ENCODE measurements at regions not wholly inside any gene's neighbourhood (a gene's known extent, or its start where the extent isn't known, plus 50 kb on each side); places are given as distances from the start of the nearest gene placed in this dataset.
"Not testable (repeated sequence)": the region's sequence is repeated elsewhere in the genome, so short reads cannot be mapped to it uniquely, and the experiment has no call there.

- Histone ChIP-seq H3K4me1 (ENCODE audit: low read length) (no peaks in the 10 kb centered on the region), H3K9me3 (ENCODE audit: low read length) (no peaks in the 10 kb centered on the region), H2AFZ (ENCODE audit: low read length) (no peak overlapping the region), H3K4me2 (ENCODE audit: low read depth, low read length, poor library complexity, severe bottlenecking) (no peak overlapping the region), H3K27me3 (ENCODE audit: low read length) (no peaks in the 10 kb centered on the region), H4K20me1 (ENCODE audit: insufficient read depth, low read depth, low read length) (no peaks in the 10 kb centered on the region), H3K9me2 (replicated peaks; ENCODE audit: insufficient read depth, low read length) (no peaks in the 10 kb centered on the region), H3K36me3 (ENCODE audit: insufficient read depth, low read length) (no peaks in the 10 kb centered on the region), H3K4me3 (ENCODE audit: low read length) (no peak overlapping the region), H3K27ac (ENCODE audit: low read length) (no peak overlapping the region), H3K79me2 (ENCODE audit: low read length) (no peaks in the 10 kb centered on the region), H3K9ac (ENCODE audit: low read length) (no peak overlapping the region)
- no peak for DNase-seq
Measured at GRCh38 chr9:87013490-87013889, 66.2 kb upstream of the GAS1 start.

GRCh38 chr9:87014436-87014835 is 67.1 kb upstream of the GAS1 start:
- no peaks in the 10 kb centered on the region for H3K27me3 ChIP-seq (ENCODE audit: low read length)
- no peak overlapping the region for H3K4me2 ChIP-seq (ENCODE audit: low read depth, low read length, poor library complexity, severe bottlenecking)
- no peak overlapping the region for H3K27ac ChIP-seq (ENCODE audit: low read length)
- H3K36me3 ChIP-seq (ENCODE audit: insufficient read depth, low read length), result no peaks in the 10 kb centered on the region
- H3K9me2 ChIP-seq (replicated peaks; ENCODE audit: insufficient read depth, low read length), result no peaks in the 10 kb centered on the region
- H2AFZ ChIP-seq (ENCODE audit: low read length), result no peak overlapping the region
- H4K20me1 ChIP-seq (ENCODE audit: insufficient read depth, low read depth, low read length), result no peaks in the 10 kb centered on the region
- no peaks in the 10 kb centered on the region for H3K79me2 ChIP-seq (ENCODE audit: low read length)
- no peak overlapping the region for H3K9ac ChIP-seq (ENCODE audit: low read length)
- no peaks in the 10 kb centered on the region for H3K9me3 ChIP-seq (ENCODE audit: low read length)
- H3K4me3 ChIP-seq (ENCODE audit: low read length), result no peak overlapping the region
- no peaks in the 10 kb centered on the region for H3K4me1 ChIP-seq (ENCODE audit: low read length)
- no peak for DNase-seq

- Histone ChIP-seq H3K27ac (ENCODE audit: low read length) (no peak overlapping the region), H3K9ac (ENCODE audit: low read length) (no peak overlapping the region), H3K27me3 (ENCODE audit: low read length) (no peaks in the 10 kb centered on the region), H3K4me1 (ENCODE audit: low read length) (no peaks in the 10 kb centered on the region), H3K9me3 (ENCODE audit: low read length) (no peaks in the 10 kb centered on the region), H3K79me2 (ENCODE audit: low read length) (no peaks in the 10 kb centered on the region), H3K9me2 (replicated peaks; ENCODE audit: insufficient read depth, low read length) (no peaks in the 10 kb centered on the region), H3K4me3 (ENCODE audit: low read length) (no peak overlapping the region), H3K36me3 (ENCODE audit: insufficient read depth, low read length) (no peaks in the 10 kb centered on the region), H3K4me2 (ENCODE audit: low read depth, low read length, poor library complexity, severe bottlenecking) (no peak overlapping the region), H2AFZ (ENCODE audit: low read length) (no peak overlapping the region), H4K20me1 (ENCODE audit: insufficient read depth, low read depth, low read length) (no peaks in the 10 kb centered on the region)
- DNase-seq, result no peak
Measured at GRCh38 chr9:87016681-87017080, 69.4 kb upstream of the GAS1 start.

- Histone ChIP-seq H3K27ac (ENCODE audit: low read length) (no peak overlapping the region), H3K27me3 (ENCODE audit: low read length) (no peaks in the 10 kb centered on the region), H2AFZ (ENCODE audit: low read length) (no peak overlapping the region), H3K79me2 (ENCODE audit: low read length) (no peaks in the 10 kb centered on the region), H3K36me3 (ENCODE audit: insufficient read depth, low read length) (no peaks in the 10 kb centered on the region), H3K9ac (ENCODE audit: low read length) (no peak overlapping the region), H3K9me2 (replicated peaks; ENCODE audit: insufficient read depth, low read length) (no peaks in the 10 kb centered on the region), H3K4me3 (ENCODE audit: low read length) (no peak overlapping the region), H3K9me3 (ENCODE audit: low read length) (no peaks in the 10 kb centered on the region), H3K4me1 (ENCODE audit: low read length) (no peaks in the 10 kb centered on the region), H4K20me1 (ENCODE audit: insufficient read depth, low read depth, low read length) (no peaks in the 10 kb centered on the region), H3K4me2 (ENCODE audit: low read depth, low read length, poor library complexity, severe bottlenecking) (no peak overlapping the region)
- DNase-seq, result no peak
Measured at GRCh38 chr9:87020169-87020950, 73.1 kb upstream of the GAS1 start.

- no peaks in the 10 kb centered on the region for H3K36me3 ChIP-seq (ENCODE audit: insufficient read depth, low read length)
- H3K4me3 ChIP-seq (ENCODE audit: low read length), result no peak overlapping the region
- H3K27ac ChIP-seq (ENCODE audit: low read length), result no peak overlapping the region
- H3K79me2 ChIP-seq (ENCODE audit: low read length), result no peaks in the 10 kb centered on the region
- H3K9ac ChIP-seq (ENCODE audit: low read length), result no peak overlapping the region
- H2AFZ ChIP-seq (ENCODE audit: low read length), result no peak overlapping the region
- no peaks in the 10 kb centered on the region for H3K9me3 ChIP-seq (ENCODE audit: low read length)
- H4K20me1 ChIP-seq (ENCODE audit: insufficient read depth, low read depth, low read length), result no peaks in the 10 kb centered on the region
- no peak for DNase-seq
- H3K27me3 ChIP-seq (ENCODE audit: low read length), result no peaks in the 10 kb centered on the region
- H3K9me2 ChIP-seq (replicated peaks; ENCODE audit: insufficient read depth, low read length), result no peaks in the 10 kb centered on the region
- H3K4me1 ChIP-seq (ENCODE audit: low read length), result no peaks in the 10 kb centered on the region
- no peak overlapping the region for H3K4me2 ChIP-seq (ENCODE audit: low read depth, low read length, poor library complexity, severe bottlenecking)
Measured at GRCh38 chr9:87022178-87022577, 74.9 kb upstream of the GAS1 start.

- Histone ChIP-seq H3K4me3 (ENCODE audit: low read length) (no peak overlapping the region), H4K20me1 (ENCODE audit: insufficient read depth, low read depth, low read length) (no peaks in the 10 kb centered on the region), H3K27ac (ENCODE audit: low read length) (no peak overlapping the region), H3K4me2 (ENCODE audit: low read depth, low read length, poor library complexity, severe bottlenecking) (no peak overlapping the region), H3K9me2 (replicated peaks; ENCODE audit: insufficient read depth, low read length) (no peaks in the 10 kb centered on the region), H3K79me2 (ENCODE audit: low read length) (no peaks in the 10 kb centered on the region), H3K4me1 (ENCODE audit: low read length) (no peaks in the 10 kb centered on the region), H3K9ac (ENCODE audit: low read length) (no peak overlapping the region), H3K9me3 (ENCODE audit: low read length) (no peaks in the 10 kb centered on the region), H3K27me3 (ENCODE audit: low read length) (no peaks in the 10 kb centered on the region), H3K36me3 (ENCODE audit: insufficient read depth, low read length) (no peaks in the 10 kb centered on the region), H2AFZ (ENCODE audit: low read length) (no peak overlapping the region)
- DNase-seq, result no peak
Measured at GRCh38 chr9:87026204-87026603, 78.9 kb upstream of the GAS1 start.

- H4K20me1 ChIP-seq (ENCODE audit: insufficient read depth, low read depth, low read length); H3K27me3 ChIP-seq (ENCODE audit: low read length); H3K4me3 ChIP-seq (ENCODE audit: low read length); H3K9ac ChIP-seq (ENCODE audit: low read length); DNase-seq; H2AFZ ChIP-seq (ENCODE audit: low read length); H3K9me3 ChIP-seq (ENCODE audit: low read length); H3K4me2 ChIP-seq (ENCODE audit: low read depth, low read length, poor library complexity, severe bottlenecking); H3K27ac ChIP-seq (ENCODE audit: low read length); H3K36me3 ChIP-seq (ENCODE audit: insufficient read depth, low read length); H3K4me1 ChIP-seq (ENCODE audit: low read length); H3K9me2 ChIP-seq (replicated peaks; ENCODE audit: insufficient read depth, low read length); H3K79me2 ChIP-seq (ENCODE audit: low read length): not testable (repeated sequence)
Measured at GRCh38 chr9:87028836-87029235, 81.5 kb upstream of the GAS1 start.

- Histone ChIP-seq H3K79me2 (ENCODE audit: low read length) (no peaks in the 10 kb centered on the region), H3K4me2 (ENCODE audit: low read depth, low read length, poor library complexity, severe bottlenecking) (no peak overlapping the region), H4K20me1 (ENCODE audit: insufficient read depth, low read depth, low read length) (no peaks in the 10 kb centered on the region), H3K27me3 (ENCODE audit: low read length) (no peaks in the 10 kb centered on the region), H3K9me3 (ENCODE audit: low read length) (no peaks in the 10 kb centered on the region), H3K9me2 (replicated peaks; ENCODE audit: insufficient read depth, low read length) (no peaks in the 10 kb centered on the region), H3K9ac (ENCODE audit: low read length) (no peak overlapping the region), H3K4me3 (ENCODE audit: low read length) (no peak overlapping the region), H2AFZ (ENCODE audit: low read length) (no peak overlapping the region), H3K4me1 (ENCODE audit: low read length) (no peaks in the 10 kb centered on the region), H3K36me3 (ENCODE audit: insufficient read depth, low read length) (no peaks in the 10 kb centered on the region), H3K27ac (ENCODE audit: low read length) (no peak overlapping the region)
- no peak for DNase-seq
Measured at GRCh38 chr9:87029905-87030304, 82.6 kb upstream of the GAS1 start.

Data from Karpas-422 (cell line).